Kidney capillary endothelial cell (primary cell): ENCODE measurements at regions not wholly inside any gene's neighbourhood (a gene's known extent, or its start where the extent isn't known, plus 50 kb on each side); places are given as distances from the start of the nearest gene placed in this dataset.
A peak's percentile ranks its signal among the peaks of the same experiment; 100 is the strongest.
"Not testable (repeated sequence)": the region's sequence is repeated elsewhere in the genome, so short reads cannot be mapped to it uniquely, and the experiment has no call there.

Experiments used
- DNase-seq: peaks from one replicate; pipeline ENCODE4 v3.0.0-alpha.2; 2018; ENCODE audit warnings: low spot score

- no peak for DNase-seq
These were observed 626.1 kb upstream of the SLITRK6 start for GRCh38 chr13:86425170-86425815.

GRCh38 chr13:86426437-86426836 lies 627.2 kb upstream of the SLITRK6 start:
- DNase-seq, result no peak

GRCh38 chr13:86429756-86430155 lies 630.5 kb upstream of the SLITRK6 start:
- DNase-seq, result no peak

- no peak for DNase-seq
These were observed 638.8 kb upstream of the SLITRK6 start for GRCh38 chr13:86438034-86438433.

- DNase-seq, result no peak
These were observed 646.0 kb upstream of the SLITRK6 start for GRCh38 chr13:86445206-86445605.

- DNase-seq, result no peak
These were observed 646.5 kb upstream of the SLITRK6 start for GRCh38 chr13:86445672-86446071.

GRCh38 chr13:86446311-86446710 lies 647.1 kb upstream of the SLITRK6 start:
- DNase-seq, result no peak

GRCh38 chr13:86447479-86447878 lies 648.3 kb upstream of the SLITRK6 start:
- DNase-seq, result no peak

GRCh38 chr13:86462011-86462410 lies 662.8 kb upstream of the SLITRK6 start:
- no peak for DNase-seq

- peak; percentile 3 for DNase-seq
These were observed 665.0 kb upstream of the SLITRK6 start for GRCh38 chr13:86464193-86464592.

GRCh38 chr13:86474971-86475370 lies 675.8 kb upstream of the SLITRK6 start:
- DNase-seq, result no peak

- no peak for DNase-seq
These were observed 677.4 kb upstream of the SLITRK6 start for GRCh38 chr13:86476656-86477055.

GRCh38 chr13:86486582-86486981 lies 687.4 kb upstream of the SLITRK6 start:
- no peak for DNase-seq

GRCh38 chr13:86491121-86491520 lies 691.9 kb upstream of the SLITRK6 start:
- no peak for DNase-seq

GRCh38 chr13:86501931-86502330 lies 702.7 kb upstream of the SLITRK6 start:
- DNase-seq, result not testable (repeated sequence)

GRCh38 chr13:86510792-86511191 lies 711.6 kb upstream of the SLITRK6 start:
- DNase-seq, result no peak

- no peak for DNase-seq
These were observed 742.2 kb upstream of the SLITRK6 start for GRCh38 chr13:86541461-86541860.

GRCh38 chr13:86554066-86554465 lies 754.8 kb upstream of the SLITRK6 start:
- DNase-seq, result no peak

GRCh38 chr13:86559901-86560300 lies 760.7 kb upstream of the SLITRK6 start:
- no peak for DNase-seq

- no peak for DNase-seq
These were observed 763.6 kb upstream of the SLITRK6 start for GRCh38 chr13:86562866-86563265.

- peak; percentile 27 for DNase-seq
These were observed 764.1 kb upstream of the SLITRK6 start for GRCh38 chr13:86563308-86563707.

GRCh38 chr13:86567119-86567518 lies 767.9 kb upstream of the SLITRK6 start:
- no peak for DNase-seq

- no peak for DNase-seq
These were observed 769.9 kb upstream of the SLITRK6 start for GRCh38 chr13:86569119-86569518.

- DNase-seq, result no peak
These were observed 770.8 kb upstream of the SLITRK6 start for GRCh38 chr13:86569974-86570373.

GRCh38 chr13:86572115-86572514 lies 772.9 kb upstream of the SLITRK6 start:
- peak; percentile 35 for DNase-seq
